Frontal cortex (tissue), 3 donors: ENCODE measurements at regions not wholly inside any gene's neighbourhood (a gene's known extent, or its start where the extent isn't known, plus 50 kb on each side); places are given as distances from the start of the nearest gene placed in this dataset.
"Not testable (repeated sequence)": the region's sequence is repeated elsewhere in the genome, so short reads cannot be mapped to it uniquely, and the experiment has no call there.

Experiments used
- DNase-seq, 2 donors: peaks; one replicate each; pipeline ENCODE4 v3.0.0; 2012; ENCODE audit warnings: low spot score in 2 of 2
- FAIRE-seq: peaks from 2 replicates; lab custom pipeline; 2012; peaks lifted over from hg19 to GRCh38; lab: Jason Lieb, UNC
- donor health status: control.
- donor health status: control.
- donor health status: control.

DNA sequence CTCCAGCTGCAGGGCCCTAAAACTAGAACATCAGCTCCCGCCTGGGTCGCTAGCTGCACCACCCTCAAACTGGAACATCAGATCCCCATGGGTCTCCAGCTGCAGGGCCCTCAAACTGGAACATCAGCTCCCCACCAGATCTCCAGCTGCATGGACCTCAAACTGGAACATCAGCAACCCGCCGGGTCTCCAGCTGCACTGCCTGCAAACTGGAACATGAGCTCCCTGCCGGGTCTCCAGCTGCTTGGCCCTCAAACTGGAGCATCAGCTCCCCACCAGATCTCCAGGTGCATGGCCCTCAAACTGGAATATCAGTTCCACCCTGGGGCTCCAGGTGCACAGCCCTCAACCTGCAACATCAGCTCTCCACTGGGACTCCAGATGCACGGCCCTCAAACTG, 82.7 kb downstream of the TFRC start:
- FAIRE-seq, DNase-seq: not testable (repeated sequence)

DNA sequence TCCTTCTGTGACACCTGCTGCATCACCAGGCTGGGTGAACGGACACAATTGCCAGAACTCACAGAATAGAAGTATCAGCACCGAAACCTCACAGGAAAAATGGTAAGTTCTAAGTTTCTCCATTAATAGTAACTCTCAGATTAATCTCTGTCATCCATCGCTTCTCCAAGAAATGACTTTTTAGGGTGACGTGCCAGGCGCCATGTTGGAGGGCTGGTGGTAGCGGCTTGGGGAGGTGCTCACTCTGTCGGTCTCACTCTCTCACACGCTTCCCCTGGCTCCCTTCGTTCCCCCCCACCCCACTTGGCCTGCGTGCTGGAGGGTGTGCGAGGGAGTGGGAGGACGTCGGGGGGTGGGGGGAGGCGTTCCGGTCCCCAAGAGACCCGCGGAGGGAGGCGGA, 85.6 kb downstream of the TFRC start:
- not testable (repeated sequence) for FAIRE-seq

DNA sequence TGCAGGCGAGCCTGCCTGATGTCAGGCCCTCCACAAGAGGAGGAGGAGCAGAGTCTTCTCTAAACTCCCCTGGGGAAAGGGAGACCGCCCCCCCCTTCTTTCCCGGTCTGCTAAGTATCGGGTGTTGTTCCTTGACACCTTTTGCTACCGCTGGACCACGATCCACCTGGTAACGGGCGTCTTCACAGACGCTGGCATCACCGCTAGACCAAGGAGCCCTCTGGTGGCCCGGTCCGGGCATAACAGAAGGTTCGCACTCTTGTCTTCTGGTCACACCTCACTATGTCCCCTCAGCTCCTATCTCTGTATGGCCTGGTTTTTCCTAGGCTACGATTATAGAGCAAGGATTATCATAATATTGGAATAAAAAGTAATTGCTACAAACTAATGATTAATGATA, 86.0 kb upstream of the TNK2 start:
- FAIRE-seq, DNase-seq: not testable (repeated sequence)

More for the DNA sequence above, 85.6 kb downstream of the TFRC start:
- DNase-seq = not testable (repeated sequence)

DNA sequence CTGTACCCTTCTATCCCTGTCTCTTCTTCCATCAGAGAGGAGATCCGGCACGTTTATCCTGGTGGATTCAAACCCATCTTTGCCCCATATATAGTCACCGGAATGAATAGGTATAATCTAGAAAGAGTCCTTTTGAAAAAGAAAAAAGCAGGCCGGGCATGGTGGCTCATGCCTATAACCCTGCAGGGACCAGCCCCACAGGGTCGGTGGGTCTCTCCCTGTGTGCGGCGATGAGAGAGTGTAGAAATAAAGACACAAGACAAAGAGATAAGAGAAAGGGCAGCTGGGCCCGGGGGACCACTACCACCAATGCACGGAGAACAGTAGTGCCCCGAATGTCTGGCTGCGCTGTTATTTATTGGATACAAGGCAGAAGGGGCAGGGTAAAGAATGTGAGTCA, 85.3 kb upstream of the TNK2 start:
- FAIRE-seq = not testable (repeated sequence)

DNA sequence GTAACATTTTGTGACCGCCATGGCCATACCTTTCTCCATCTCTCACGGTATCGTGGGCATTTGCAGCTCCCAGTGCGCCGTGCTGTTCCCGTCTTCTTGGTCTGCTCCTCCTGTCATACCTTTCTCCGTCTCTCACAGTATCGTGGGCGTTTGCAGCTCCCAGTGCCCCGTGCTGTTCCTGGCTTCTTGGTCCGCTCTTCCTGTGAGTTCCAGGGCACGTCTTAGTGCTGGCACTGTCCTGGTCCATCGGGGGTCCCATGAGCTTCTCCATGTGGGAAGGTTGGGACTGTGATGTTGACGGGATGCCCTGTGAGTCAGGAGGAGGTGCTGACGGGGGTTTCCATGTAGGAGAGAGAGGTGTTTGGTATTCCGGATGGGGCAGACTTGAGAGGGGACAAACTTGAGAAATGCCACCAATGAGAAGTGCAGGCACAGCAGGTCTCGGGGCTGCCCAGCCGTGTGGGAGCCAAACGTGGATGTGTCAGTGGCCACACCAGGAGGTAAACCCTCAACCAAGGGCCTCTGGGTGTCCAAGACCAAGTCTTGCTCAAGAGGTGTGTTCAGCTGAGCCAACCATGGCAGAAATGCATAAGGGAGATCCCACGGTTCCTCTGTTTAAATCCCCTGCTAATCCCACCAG, 84.7 kb upstream of the TNK2 start:
- not testable (repeated sequence) for FAIRE-seq, DNase-seq

More for the DNA sequence above, 85.3 kb upstream of the TNK2 start:
- DNase-seq = not testable (repeated sequence)

DNA sequence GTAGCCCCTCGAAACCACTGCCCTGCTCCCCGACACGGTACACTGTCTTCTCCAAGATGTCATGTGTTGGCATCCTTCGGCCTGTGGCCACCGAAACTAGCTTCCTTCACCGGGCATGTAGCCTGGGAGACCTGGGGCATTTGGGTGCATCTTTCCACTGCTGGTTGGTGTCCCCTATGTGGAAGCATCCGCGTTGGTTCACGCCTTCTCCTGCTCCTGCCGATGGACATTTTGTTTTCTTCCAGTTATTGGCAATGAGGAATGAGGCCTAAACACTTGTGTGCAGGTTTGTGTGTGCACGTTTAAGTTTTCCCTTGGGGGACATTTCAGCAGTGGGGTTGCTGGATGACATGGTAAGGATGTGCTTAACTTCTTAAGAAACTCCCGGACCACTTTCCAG, 83.6 kb upstream of the TNK2 start:
- FAIRE-seq = not testable (repeated sequence)

DNA sequence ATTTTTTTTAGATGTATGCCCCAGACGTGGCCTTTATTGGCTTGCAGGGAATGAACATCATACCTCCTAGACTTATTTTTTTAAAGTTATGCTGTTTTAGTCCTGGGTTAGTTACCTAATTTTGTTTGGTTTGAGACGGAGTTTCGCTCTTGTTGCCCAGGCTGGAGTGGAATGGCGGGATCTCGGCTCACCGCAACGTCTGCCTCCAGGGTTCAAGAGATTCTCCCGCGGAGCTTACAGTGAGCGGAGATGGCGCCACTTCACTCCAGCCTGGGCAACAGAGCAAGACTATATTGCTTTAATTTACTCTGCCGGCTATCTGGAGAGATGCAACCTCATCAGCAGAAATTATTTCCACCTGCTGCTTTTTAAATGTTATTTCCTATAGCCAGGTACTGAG, 82.9 kb upstream of the TNK2 start:
- not testable (repeated sequence) for FAIRE-seq, DNase-seq

More for the DNA sequence above, 83.6 kb upstream of the TNK2 start:
- DNase-seq = not testable (repeated sequence)

DNA sequence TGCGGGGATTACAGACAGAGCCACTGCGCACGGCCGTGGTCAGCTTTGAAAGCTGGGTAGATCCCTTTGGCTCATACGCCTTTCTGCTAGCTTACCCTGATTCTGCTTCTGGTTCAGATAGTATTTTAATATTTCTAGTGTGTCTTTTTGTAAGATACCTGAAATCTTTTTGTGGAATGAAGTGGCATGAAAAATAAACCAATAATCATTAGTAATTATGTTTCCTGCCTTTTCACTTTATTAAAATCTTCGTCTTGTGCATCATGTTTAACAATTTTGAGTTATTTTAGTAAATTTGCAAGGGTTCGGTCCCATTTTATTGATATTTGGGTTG, 82.5 kb upstream of the TNK2 start:
- DNase-seq, FAIRE-seq: not testable (repeated sequence)

DNA sequence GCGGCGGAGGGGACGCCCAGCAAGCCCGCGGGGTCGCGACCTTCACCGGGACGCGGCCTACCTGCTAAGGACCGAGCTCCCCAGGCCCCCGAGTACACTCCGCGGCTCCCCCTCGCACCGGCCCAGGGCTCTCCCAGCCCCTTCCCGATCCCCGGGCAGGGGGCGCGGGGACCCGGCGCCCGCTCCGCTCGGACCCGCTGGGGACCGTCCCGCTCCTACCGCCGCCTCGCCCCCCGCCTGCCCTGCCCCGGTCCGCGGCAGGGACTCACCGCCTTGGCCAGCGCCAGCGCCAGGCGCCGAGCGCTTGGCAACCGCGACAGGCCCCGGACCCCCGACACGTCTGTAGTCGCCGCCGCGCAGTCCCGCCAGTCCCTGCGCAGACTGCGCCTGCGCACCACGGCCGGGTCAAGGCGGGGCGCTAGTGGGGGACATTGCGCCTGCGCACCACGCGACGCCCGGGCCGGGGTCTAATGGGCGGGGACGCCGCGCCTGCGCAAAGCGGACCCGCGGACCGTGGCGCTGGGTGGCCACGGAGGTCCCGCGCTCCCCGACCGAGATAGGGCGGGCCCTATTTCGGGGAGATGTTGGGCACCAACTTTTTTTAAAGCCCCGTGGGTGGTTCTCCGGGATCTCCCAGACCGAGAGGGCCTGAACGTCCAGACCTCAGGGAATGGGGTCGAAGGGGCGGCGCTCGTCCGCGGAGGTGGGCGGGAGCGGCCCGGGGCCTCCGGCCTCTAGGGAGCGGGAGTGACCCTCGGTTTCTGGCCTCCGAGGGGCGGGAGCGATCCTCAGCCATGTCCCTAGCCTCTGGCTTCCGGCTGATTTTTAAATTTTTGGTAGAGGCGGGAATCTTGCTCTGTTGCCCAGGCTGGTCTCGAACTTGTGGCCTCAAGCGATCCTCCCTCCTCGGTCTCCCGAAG, 81.8 kb upstream of the TNK2 start:
- FAIRE-seq = not testable (repeated sequence)
- DNase-seq = peak; percentile 37 to 83

DNA sequence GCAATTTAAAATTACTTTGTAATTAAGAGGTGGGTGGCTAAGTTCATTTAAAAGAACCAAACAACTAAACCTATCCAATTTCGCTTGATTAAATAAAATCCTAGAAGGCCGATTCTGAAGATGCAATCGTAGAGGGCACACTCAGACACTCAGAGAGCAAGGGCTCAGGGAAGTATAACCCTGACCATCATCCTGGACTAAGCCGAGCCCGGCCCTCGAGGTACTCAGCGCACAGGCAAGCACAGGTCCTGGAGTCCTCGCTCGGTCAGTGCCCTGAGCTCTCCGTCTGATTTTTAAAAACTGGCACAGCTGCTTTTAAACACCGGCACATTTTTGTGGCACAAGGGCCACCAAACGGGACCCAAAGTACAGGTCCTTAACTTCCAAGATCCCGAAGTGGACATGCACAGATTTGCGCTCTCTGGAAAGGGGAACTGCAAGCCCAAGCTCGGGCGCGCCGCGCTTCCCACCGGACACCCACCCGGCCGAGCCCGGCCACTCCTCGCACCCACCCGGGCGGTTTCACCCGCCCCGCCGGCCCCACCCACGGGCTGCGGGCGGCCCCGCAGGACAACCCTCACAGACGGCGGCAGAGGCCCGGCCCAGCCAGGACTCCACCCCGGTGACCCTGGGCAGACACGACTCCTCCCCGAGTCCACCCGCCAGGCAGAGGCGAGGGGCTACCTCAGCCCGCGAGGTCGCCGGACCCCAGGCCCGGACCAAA, 81.0 kb upstream of the TNK2 start:
- not testable (repeated sequence) for FAIRE-seq, DNase-seq

DNA sequence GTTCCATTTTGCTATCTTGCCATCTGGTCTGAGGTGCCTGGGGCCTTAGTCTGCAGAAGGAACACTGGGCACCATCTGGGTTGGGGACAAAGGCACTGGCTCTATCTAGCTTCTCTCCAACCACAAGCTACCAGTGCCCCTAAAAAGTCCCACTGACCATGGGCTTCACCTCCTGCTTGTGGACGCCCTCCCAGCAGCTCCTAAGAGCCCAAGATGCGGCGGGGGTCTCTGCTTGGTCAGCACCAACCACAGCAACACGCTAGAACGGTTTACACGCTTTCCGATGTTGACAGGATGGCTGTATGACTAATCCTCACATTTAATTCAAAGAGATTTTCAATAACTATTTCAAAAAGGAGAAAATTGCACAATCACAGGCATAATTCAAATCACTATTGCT, 80.4 kb upstream of the TNK2 start:
- DNase-seq, FAIRE-seq: not testable (repeated sequence)

DNA sequence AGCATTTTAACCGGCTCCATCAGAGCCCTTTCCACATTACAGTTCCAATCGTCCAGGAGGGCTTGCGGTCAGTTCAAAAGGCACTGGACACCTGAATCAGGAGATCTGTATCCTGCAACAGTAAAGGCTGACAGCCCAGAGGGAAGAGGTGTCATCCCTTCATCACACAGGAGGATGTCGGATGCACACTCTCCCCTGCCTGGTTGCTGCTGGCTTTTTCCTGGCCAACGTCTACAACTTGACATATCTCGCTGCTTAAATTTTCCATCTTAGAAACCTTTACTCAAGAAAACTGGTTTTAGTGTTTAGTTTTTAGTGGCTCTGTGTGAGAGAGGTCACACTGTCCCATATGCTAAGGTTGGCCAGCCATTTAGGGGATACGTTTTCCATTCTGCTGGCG, 78.7 kb upstream of the TNK2 start:
- FAIRE-seq, DNase-seq: not testable (repeated sequence)

DNA sequence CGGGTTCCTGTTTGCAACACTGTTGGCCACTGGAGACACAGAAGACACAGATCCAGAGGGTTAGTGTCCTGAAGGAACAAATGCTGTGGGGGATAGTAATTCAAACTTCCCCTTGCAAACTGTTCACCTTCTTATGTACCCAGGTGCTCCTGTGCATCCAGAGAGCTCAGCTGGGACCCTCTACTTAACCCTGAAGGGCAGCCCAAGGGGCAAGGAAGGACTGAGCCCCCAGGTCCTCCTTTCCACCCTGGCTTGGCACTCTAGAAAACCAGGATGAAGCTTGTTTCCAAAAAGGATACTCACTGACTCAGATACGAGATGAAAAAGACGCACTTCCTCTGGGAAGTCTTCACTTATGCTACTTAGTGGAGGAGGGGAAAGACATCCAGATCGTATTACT, 78.2 kb upstream of the TNK2 start:
- not testable (repeated sequence) for FAIRE-seq, DNase-seq

DNA sequence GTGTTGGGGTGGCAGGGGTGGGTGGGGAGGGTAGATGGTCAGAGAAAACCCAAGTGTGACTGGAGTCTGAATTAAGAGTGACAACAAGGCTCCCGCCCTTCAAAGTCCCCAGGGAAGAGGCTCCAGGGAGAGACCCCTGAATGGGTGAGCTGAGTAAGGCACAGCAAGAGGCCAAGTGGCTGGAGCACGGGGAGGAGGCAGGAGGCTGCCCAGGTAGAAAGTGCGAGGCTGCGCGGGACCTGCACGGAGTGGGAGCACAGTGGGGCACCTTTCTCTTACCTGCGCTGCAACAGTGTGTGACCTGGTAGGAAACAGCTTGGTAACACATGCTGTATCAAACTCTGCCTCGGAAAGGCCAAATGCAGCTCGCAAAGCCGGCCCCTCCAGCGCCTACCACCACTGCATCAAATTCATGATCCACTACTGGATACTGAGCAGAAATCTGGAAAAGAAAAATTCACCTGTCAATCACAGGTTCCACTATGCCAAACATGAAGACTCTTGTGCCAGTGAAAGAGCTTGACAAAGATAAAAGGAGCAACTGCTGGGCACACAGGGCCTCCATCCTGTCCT, 77.1 kb upstream of the TNK2 start:
- FAIRE-seq, DNase-seq: not testable (repeated sequence)

DNA sequence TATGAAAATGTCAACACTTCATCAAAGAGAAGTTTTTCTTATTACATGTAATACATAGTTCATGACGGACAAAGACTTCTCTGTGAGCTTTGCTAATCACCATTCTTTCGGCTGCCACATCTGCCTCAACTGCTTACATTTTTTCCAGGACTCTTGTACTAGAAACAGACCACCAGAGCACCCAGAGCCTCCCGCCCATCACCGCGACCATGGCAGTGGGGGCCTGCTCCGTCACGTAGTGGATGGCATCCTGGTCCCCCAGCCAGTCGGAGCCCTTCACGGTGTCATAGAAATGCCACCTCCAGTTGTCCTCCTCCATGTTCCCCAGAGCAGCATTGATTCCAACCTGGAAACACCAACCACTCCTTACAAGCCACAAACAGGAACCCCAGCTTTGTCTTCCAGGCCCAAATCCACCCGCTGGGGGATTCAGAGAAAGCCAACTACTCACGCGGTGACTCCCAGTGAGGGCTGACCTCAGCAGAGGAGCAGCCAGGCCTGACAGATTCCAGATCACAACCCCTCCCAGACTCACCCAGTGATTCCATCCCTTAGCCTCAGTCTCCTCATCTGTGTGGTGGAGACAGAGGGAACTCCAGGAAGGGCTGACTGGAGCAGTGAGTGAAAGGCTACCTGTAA, 76.2 kb upstream of the TNK2 start:
- not testable (repeated sequence) for DNase-seq

DNA sequence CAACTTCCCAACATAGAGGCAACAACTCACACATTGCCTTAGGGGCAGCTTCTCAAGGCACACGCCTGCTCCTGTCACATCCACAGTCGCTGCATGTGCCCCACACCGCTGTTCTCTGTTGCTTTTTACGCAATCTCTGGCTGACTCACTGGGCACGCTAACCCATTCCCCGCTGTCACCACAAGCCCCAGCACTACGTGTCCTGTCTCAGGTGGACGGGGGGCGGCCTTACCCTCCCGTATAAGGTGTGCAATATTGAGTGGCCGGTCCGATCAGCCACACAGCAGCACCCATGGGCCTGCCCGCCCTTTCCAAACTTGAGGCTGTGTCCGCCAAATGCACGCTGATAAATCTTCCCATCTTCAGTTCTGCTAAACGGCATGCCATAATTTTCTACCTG, 75.5 kb upstream of the TNK2 start:
- not testable (repeated sequence) for FAIRE-seq, DNase-seq

More for the DNA sequence above, 76.2 kb upstream of the TNK2 start:
- FAIRE-seq = not testable (repeated sequence)

DNA sequence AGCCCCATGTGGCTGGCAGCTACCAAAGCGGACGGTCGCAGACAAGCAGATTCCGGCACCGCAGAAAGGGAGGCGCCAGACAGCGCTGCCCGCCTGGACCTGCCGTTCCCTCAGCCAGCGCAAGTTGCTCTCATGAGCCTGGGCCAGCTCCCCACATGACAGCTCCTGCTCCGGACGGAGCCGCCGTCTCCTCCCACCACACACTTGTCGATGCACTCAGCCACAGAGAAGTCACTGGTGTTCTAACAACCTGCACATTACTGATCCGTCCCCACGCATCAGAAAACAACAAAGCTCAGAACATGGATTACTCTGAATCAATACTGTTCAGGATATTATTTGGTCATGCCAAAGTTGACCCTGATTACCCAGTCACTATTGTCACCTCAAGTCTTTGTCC, 74.4 kb upstream of the TNK2 start:
- FAIRE-seq, DNase-seq: not testable (repeated sequence)

DNA sequence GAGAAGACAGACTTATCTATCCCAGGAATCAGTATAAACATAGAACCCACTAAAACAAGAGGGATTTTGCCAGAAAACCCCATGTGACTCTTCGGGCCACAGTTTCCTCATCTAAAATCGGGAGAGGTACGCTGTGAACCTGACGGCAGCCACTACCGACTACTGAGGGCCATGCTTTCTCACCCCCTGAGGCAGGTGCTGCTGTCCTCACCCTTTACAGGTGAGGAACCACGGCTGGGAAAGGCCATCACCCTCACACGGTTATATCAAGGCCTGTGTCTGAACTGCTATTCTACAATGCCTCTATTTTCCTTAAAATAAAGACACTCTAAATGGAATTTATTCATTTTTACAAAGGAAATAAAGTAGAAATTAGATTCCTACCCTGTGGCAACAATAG, 73.4 kb upstream of the TNK2 start:
- not testable (repeated sequence) for DNase-seq, FAIRE-seq

DNA sequence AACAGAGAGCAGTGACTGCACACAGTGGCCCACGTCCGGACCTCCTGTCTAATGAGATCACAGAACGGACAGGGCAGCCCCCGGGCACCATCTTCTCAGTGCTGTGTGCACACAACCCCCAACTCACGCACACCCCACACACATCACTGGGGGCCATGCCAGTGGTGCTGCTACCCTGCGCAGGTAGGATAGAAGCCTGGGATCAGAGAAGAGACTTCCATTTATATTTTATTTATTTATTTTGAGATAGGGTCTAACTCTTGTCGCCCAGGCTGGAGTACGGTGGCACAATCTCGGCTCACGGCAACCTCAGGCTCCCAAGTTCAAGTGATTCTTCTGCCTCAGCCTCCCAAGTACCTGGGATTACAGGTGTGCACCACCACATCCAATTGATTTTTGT, 71.5 kb upstream of the TNK2 start:
- not testable (repeated sequence) for DNase-seq, FAIRE-seq
